ENCODE measurements at regions not wholly inside any gene's neighbourhood (a gene's known extent, or its start where the extent isn't known, plus 50 kb on each side); places are given as distances from the start of the nearest gene placed in this dataset.

DNA sequence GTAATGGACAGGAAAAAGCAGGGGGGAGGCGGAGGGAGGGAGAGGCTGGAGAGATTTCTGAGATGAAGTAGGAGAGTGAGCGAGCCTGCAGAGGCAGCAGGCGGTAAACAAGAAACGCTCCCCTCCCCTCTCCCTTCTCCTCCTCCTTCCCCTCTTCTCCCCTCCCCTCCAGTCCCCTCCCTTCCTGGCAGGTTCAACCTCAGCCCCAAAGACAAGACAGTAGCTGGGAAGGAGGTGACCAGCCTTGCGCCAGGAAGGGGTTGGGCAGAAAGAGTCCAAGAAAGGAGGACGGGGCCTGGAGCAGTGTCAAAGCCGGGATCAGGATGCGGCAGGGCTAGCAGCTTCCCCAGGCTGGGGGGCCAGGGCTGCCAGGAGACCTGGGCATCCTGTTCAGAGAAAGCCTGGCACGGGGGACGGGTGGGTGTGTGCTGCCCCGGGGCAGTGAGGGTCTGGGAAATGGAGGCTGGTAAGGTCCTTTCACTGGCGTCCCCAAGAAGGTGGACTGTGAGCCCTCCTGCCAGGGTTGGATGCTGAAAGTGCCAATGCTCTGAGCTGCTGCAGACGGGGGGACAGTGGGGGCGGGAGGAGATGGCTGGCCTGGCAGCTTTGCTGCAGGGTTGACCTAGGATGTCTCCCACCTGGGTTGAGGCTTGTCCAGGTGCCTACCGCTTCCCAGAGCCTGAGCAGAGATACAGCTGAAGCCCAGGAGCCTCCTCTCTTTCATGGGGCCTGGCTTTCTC, 261.6 kb upstream of the TNRC6C start:
- 0% methylated on average over 9 of the region's 15 CpGs for WGBS (ENCODE audit: insufficient coverage, low coverage, missing lambda C conversion rate)
- H3K4me1 ChIP-seq (replicated peaks in 1 of 2; ENCODE audit: control insufficient read depth in 2 of 2, insufficient read depth in 2 of 2, low read length in 2 of 2) = no peaks in the 10 kb centered on the region
- peaks cover 42 to 83% of the 10 kb centered on the region in 2 experiments for H3K27me3 ChIP-seq (ENCODE audit: control insufficient read depth in 2 of 2, insufficient read depth in 2 of 2, low read length in 2 of 2)
- no peak for FAIRE-seq
- H4K20me1 ChIP-seq (replicated peaks; ENCODE audit: control insufficient read depth, insufficient read depth, low read length) = 0 out of 2 replicates have a peak, but pooled peaks cover 9% of the 10 kb centered on the region
- TF ChIP-seq, protein P1, sequence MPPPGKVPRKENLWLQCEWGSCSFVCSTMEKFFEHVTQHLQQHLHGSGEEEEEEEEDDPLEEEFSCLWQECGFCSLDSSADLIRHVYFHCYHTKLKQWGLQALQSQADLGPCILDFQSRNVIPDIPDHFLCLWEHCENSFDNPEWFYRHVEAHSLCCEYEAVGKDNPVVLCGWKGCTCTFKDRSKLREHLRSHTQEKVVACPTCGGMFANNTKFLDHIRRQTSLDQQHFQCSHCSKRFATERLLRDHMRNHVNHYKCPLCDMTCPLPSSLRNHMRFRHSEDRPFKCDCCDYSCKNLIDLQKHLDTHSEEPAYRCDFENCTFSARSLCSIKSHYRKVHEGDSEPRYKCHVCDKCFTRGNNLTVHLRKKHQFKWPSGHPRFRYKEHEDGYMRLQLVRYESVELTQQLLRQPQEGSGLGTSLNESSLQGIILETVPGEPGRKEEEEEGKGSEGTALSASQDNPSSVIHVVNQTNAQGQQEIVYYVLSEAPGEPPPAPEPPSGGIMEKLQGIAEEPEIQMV (tag; conservative IDR thresholded peaks at IDR 0.05; ENCODE audit: low read depth) = no peak
- H3K9ac ChIP-seq (ENCODE audit: insufficient read depth in 1 of 2, low read depth in 2 of 2, low read length in 2 of 2) = no peak overlapping the region
- H3K79me2 ChIP-seq (ENCODE audit: control insufficient read depth, insufficient read depth, low read length) = no peaks in the 10 kb centered on the region
- ChIA-PET CTCF (ENCODE audit: low intra/inter-chr PET ratio) (no interaction called here), POLR2A (no interaction called here)
- in situ Hi-C loops (cut with MboI) (no loop called here), intact Hi-C loops (cut with micrococcal nuclease) (no loop called here)
- H3K4me2 ChIP-seq (ENCODE audit: insufficient read depth, low read length) = no peak overlapping the region
- no peak for DNase-seq (ENCODE audit: extremely low read depth in 1 of 4, low spot score in 3 of 4)
- no peak overlapping the region for H3K27ac ChIP-seq (ENCODE audit: extremely low read depth, low read depth, low read length)
- no peaks in the 10 kb centered on the region for H3K9me1 ChIP-seq (ENCODE audit: control insufficient read depth, insufficient read depth, low read length)
- no peak overlapping the region for H2AFZ ChIP-seq (ENCODE audit: low read depth, low read length)
- no peak overlapping the region for H3K4me3 ChIP-seq
- no peaks in the 10 kb centered on the region for H3K36me3 ChIP-seq (ENCODE audit: control insufficient read depth, insufficient read depth, low read length)
- no peak for ATAC-seq
- H3K9me3 ChIP-seq (replicated peaks; ENCODE audit: control insufficient read depth, insufficient read depth, low read depth, low read length) = no peaks in the 10 kb centered on the region
- no TSS peak for BruUV-seq (replicated peaks)
